Dermis blood vessel endothelial cell (primary cell): ENCODE measurements at regions not wholly inside any gene's neighbourhood (a gene's known extent, or its start where the extent isn't known, plus 50 kb on each side); places are given as distances from the start of the nearest gene placed in this dataset.
"Not testable (repeated sequence)": the region's sequence is repeated elsewhere in the genome, so short reads cannot be mapped to it uniquely, and the experiment has no call there.

Experiments
- DNase-seq: peaks from one replicate; pipeline ENCODE4 v3.0.0; 2010

DNA sequence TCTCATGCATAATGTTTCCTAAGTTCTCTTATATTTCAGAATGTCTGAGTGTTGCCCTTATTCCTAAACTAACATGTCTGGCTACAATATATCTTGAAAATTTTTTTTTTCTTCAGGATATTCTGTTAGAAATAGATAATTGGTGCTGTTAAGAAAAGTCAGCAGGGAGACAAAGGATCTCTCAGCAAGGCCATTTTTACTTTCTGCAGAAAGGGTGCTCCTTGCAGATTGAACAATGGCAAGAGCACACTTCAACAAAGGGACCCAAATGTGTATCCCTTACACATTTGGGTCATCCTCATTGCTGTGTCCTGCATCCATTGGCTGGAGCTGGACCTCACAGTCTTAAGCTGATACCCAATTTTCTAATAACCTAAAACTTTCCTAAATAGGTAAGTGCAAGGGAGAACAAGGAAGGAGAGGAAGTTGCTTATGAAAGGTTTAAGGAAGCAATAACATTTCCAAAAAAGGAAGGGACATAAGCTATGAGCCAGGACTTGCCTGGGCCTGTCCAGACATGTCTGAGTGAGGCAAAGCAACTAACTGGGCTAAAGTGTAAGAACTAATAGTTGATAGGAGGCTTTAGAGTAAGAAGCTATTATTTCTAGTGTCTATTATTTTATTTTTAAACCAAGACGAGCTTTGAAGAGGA lies 429.6 kb downstream of the BCKDHB start:
- DNase-seq: no peak

GRCh38 chr6:80531681-80532619 lies 425.5 kb downstream of the BCKDHB start:
- no peak for DNase-seq

- DNase-seq: no peak
These were observed 423.6 kb downstream of the BCKDHB start for GRCh38 chr6:80530103-80530502.

DNA sequence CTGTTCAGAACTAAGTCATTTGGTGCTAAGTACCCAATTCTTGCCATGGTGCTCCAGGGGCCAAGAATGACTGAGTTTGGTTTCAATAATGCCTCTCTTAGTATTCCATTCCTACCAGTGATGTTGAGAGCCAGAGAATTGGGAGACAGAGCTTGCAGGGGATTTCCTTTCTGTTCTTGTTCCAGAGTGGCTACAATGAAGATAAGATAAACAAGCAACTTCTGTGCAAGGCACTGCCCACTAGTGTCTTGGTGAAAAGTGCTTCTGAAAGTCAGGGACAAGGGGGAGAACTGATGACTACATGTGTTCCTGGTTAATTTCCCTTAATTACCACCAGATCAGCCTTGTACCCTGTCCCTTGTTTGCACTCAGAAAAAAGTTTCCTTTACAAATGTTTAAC lies 421.6 kb downstream of the BCKDHB start:
- DNase-seq: no peak

- no peak for DNase-seq
These were observed 421.1 kb downstream of the BCKDHB start for GRCh38 chr6:80527552-80528052.

DNA sequence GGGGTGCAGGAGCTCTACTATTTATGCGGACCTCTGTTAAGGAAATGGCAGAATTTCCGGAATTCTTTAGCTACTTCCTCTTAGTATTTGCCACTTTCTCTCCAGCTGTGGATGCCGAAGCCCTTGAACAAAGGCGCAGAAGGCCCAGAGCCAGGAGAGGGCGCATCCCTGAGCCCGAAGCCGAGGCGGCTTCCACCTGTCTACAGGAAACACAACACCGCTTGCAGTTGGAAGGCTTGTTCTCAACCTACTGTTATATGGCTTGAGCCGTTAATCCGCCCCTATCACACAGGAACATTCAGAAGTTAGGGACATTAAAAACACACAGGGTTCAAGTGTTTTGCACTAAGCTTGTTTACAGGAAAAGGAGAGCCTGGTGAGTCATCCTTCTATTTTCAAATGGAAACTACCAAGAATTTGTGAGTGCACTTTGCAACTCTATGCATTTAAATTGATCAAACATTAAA lies 417.1 kb downstream of the BCKDHB start:
- peak; percentile 71 for DNase-seq

GRCh38 chr6:80523010-80523409 lies 416.5 kb downstream of the BCKDHB start:
- no peak for DNase-seq

DNA sequence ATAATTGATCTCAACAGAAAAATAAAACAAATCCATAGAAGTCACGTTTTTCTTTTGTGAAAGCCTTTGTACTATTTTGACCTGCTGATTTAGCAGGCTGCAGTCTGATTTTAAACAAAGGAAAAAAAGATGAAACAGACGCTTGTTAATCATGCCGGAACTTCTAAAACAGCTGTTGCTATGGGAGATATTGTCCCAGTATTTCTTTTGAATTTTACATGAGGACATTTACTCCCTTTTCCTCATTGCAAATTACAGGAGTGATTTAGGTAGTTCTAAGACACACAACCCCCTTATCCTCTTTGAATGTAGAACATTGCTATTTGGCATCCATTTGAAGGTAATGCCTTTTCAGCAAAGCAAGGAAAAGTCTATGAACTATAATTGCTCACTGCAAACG lies 416.1 kb downstream of the BCKDHB start:
- DNase-seq: peak; percentile 52

DNA sequence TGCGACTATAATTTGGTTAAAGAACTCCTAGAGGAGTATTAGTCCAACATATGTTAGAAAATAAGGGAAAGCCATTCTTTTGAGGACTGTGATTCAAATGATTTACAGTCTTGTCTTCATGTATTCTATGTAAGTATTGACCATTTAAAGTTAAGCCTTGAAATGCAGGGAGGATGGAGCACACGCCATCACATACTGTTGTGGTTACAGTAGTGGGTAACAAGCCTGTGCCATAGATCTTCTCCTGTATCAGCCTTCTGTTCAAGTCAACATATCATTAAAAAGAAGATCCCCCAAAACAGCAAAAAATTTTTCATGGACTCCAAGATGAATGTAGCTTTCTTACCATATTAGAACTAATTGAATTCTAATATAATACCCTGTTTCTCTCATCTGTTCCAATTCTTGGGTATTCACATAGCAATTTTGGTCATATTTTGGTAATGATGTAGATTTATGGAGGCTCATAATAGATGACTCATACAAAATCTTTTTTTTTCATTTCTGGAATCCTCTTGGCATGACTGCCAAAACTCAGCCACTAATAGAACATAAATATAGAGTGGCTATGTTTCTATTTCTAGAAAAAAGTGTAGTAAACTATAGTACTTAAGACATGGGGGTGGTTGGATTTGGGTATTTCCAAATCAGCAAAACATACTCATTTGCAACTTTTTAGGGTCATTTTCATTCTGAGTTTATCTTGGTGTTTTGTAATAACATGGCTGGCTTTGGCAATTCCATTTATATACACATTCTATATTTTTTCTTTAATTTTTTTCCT lies 413.5 kb downstream of the BCKDHB start:
- DNase-seq: peak; percentile 26

DNA sequence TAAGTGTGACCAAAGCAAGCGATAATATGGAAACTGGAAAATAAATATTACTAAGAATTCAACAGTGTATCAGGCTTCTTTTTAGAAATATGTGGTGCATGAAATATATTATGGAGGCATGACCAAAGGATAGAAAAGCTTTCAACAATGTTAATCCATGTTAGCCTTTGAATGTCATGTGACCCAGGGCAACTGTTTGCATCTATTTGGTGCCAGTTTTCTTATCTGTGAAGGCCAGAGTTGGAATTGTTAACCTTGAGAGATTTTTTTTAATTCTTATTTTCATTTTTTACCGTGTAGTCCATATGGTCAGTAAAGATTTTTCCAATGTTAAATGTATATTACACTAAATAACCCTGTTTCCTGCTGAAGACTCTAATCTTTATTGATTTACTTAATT lies 411.1 kb downstream of the BCKDHB start:
- no peak for DNase-seq

DNA sequence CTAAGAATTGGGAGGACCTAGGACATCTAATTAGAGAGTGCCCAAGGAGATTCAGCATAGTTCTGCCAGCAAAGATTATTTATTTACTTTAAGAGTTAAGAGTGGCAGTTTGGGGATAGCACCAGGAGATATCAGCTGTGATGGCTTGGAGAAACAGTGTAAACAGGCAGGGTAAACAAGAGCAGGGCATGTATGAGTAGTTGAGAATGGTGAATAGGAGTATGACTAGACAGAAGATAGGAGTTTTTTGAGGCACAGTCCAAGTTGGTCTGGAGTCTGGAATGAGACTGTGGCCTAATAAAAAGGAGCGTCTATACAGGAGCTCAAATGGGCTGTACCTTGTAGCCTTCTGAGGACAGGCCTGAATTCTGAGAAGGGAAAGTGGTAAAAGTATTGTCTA lies 404.1 kb downstream of the BCKDHB start:
- DNase-seq: not testable (repeated sequence)

DNA sequence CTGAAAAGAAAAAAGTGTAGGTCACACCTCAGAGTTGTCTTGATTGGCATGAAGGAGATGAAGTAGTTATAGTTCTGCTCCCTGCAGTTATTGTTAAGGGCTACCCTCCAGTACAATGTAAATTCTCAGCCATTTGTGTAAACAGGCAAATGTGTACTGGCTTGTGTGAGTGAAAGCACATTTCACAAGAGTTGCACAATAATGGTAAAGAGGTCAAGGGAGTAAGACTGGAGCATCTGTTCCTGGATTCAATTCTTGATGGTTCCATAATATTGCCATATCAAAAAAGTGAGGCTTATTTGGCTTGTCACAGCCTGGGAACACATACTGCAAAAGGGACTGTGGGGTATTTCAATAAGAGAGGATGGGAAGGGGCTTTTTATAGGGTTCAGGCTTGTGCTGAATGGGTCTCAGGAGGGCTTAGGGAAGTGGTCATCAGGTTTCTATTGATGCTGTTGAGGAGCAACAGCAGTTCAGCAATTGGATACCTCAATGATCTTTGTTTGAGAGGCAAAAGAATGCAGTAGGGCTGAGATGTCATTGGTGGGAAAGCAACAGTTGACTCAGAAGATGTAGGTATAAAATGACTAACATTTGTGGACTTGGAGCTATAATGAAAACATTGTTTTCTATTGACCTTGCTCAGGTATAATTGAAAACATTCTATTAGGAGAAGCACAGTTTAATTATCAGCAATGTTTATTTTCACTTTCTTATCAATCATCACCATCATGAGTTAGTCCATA lies 402.6 kb downstream of the BCKDHB start:
- DNase-seq: no peak

DNA sequence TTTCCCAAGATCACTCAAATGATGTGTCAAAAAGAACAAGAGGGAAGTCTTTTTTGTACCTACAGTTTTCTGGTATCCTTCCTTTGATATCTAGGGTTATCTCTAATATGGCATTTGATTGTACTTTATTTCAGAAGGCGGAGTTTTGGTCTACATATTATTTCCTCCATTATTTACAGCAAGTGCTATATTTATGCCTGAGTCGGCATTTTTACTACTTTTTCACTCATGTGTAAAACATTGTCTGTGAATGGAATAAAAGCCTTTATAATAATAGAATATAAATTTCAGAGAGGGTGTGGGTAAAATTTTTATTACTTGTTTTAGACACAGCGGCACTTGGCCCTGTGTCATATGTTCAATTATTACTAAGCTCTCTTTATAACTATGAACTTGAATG lies 398.4 kb downstream of the BCKDHB start:
- no peak for DNase-seq

- DNase-seq: no peak
These were observed 397.2 kb downstream of the BCKDHB start for GRCh38 chr6:80503660-80504059.

DNA sequence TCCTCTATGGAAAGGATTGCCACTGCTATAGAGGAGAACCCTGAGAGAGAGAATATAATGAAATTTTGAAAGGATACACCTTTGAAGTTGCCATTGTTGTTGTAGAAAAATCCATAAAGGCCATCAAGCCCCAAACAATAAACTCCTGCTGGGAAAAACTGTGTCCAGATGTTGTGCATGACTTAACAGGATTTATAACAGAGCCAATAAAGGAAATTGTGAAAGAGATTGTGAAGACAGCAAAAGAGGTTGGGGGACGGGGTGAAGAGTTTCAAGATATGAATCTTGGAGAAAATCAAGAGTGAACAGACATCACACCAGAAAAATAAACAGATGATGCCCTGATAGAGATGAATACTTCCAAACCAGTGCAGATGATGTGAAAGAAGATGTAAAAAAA lies 396.4 kb downstream of the BCKDHB start:
- DNase-seq: no peak

DNA sequence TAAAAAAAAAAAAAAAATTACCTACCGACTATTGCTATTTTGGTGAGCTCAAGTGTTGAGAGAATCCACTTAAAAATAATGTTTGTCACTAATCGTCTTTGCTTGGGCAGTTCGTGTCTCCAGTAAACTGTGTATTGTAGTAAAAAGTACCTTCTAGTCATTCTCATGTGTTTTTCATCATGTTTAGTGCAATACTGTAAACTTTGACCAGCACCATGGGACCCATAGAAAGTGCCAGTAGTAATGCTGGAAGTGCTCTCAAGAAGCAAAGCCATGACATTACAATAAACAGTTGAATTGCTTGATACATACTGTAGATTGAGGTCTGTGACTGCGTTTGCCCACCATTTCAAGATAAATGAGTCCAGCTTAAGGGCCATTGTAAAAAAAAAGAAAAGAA lies 395.2 kb downstream of the BCKDHB start:
- no peak for DNase-seq

- DNase-seq: not testable (repeated sequence)
These were observed 391.4 kb downstream of the BCKDHB start for GRCh38 chr6:80497696-80498486.

DNA sequence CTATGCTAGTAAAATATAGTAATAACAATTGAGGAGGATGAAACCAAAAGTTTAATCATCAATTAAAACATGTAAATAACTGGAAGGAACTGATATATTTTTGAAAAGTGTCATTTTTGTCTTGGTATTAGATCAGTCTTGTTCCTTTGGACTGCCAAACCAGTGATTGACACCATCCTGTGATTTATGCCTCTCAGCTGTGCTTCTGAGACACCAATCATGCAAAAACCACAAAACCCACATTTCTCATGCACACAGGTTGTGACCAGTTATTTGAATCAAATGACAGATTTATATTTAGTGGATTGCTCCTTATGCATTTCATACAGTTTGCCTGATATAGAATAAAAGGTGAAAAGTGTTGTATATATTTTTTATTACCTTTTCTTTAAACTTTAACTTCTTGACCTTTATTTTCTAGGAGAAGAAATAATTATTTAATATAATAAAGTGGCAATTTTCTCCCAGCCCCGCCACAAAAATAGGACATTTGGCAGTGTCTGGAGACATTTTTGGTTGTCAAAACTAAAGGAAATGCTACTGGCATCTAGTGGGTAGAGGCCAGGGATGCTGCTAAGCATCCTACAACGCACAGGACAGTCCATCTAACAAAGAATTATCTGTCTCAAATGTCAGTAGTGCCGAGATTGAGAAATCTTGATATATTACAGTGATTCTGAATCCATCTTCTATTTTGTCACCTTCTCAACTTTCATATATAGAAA lies 383.6 kb downstream of the BCKDHB start:
- DNase-seq: no peak

- DNase-seq: no peak
These were observed 381.7 kb downstream of the BCKDHB start for GRCh38 chr6:80488190-80488589.

- DNase-seq: not testable (repeated sequence)
These were observed 379.0 kb downstream of the BCKDHB start for GRCh38 chr6:80485494-80485893.

- no peak for DNase-seq
These were observed 375.6 kb downstream of the BCKDHB start for GRCh38 chr6:80482056-80482455.
